Progenitor cell of endocrine pancreas (in vitro differentiated cells): ENCODE measurements at regions not wholly inside any gene's neighbourhood (a gene's known extent, or its start where the extent isn't known, plus 50 kb on each side); places are given as distances from the start of the nearest gene placed in this dataset.
"Not testable (repeated sequence)": the region's sequence is repeated elsewhere in the genome, so short reads cannot be mapped to it uniquely, and the experiment has no call there.

Experiments
- DNase-seq: peaks from one replicate; pipeline ENCODE4 v3.0.0; 2021; ENCODE audit warnings: low spot score; ENCODE audit not compliant: unreplicated experiment
- H3K27ac Mint-ChIP-seq: 2 replicates; pipeline ENCODE4 v1.8.0; 2021; ENCODE audit warnings: mild to moderate bottlenecking, moderate library complexity, mixed read lengths
- H3K27me3 Mint-ChIP-seq: 2 replicates; pipeline ENCODE4 v1.8.0; 2021; ENCODE audit warnings: mixed read lengths
- H3K36me3 Mint-ChIP-seq: 2 replicates; pipeline ENCODE4 v1.8.0; 2022; ENCODE audit warnings: mixed read lengths; ENCODE audit not compliant: insufficient read depth
- H3K4me1 Mint-ChIP-seq: 2 replicates; pipeline ENCODE4 v1.8.0; 2021; ENCODE audit warnings: low read depth, mixed read lengths
- H3K4me3 Mint-ChIP-seq: 2 replicates; pipeline ENCODE4 v1.8.0; 2021; ENCODE audit warnings: low read depth, mild to moderate bottlenecking, moderate library complexity, mixed read lengths
- H3K9me3 Mint-ChIP-seq: 2 replicates; pipeline ENCODE4 v1.8.0; 2021; ENCODE audit warnings: low read depth, mixed read lengths
- TF ChIP-seq, protein P1 (sequence below): fragments of 200-600 bp; sonication (generic); IDR thresholded peaks from one replicate; pipeline ENCODE4 v1.5.0; 2021; ENCODE audit warnings: antibody characterized with exemption, mild to moderate bottlenecking; ENCODE audit not compliant: unreplicated experiment

DNA sequence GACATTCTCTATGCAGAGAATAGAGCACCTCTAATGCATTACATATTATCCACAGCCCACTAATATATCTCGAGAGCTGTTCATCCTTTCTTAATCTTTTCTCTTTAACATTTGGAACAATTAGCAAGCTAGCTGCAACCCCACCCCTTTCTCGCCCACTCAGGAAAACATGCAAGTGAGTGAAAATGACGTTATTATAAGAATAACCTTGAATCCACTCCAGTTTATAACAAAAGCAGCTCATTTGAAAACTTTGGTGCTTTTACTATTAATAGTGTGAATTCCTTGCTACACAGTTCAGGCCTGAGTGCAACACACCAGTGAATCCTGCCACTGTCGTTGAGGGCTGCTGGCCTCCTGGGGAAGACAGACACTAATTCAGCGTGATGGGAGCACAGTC, 63.3 kb upstream of the BMAL1 start:
- H3K27me3 Mint-ChIP-seq, result peaks cover 3% of the 10 kb centered on the region

GRCh38 chr11:13215149-13215548, 62.4 kb upstream of the BMAL1 start:
- Mint-ChIP-seq H3K36me3 (no peaks in the 10 kb centered on the region), H3K27ac (no peak overlapping the region), H3K27me3 (peaks cover 3% of the 10 kb centered on the region), H3K9me3 (no peaks in the 10 kb centered on the region), H3K4me1 (no peaks in the 10 kb centered on the region), H3K4me3 (no peak overlapping the region)
- TF ChIP-seq, protein P1, sequence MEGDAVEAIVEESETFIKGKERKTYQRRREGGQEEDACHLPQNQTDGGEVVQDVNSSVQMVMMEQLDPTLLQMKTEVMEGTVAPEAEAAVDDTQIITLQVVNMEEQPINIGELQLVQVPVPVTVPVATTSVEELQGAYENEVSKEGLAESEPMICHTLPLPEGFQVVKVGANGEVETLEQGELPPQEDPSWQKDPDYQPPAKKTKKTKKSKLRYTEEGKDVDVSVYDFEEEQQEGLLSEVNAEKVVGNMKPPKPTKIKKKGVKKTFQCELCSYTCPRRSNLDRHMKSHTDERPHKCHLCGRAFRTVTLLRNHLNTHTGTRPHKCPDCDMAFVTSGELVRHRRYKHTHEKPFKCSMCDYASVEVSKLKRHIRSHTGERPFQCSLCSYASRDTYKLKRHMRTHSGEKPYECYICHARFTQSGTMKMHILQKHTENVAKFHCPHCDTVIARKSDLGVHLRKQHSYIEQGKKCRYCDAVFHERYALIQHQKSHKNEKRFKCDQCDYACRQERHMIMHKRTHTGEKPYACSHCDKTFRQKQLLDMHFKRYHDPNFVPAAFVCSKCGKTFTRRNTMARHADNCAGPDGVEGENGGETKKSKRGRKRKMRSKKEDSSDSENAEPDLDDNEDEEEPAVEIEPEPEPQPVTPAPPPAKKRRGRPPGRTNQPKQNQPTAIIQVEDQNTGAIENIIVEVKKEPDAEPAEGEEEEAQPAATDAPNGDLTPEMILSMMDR, result no peak
- no peak for DNase-seq

More for the DNA sequence above, 63.3 kb upstream of the BMAL1 start:
- no peak overlapping the region for H3K27ac Mint-ChIP-seq
- no peaks in the 10 kb centered on the region for H3K36me3 Mint-ChIP-seq
- TF ChIP-seq, protein P1, result no peak
- no peaks in the 10 kb centered on the region for H3K4me1 Mint-ChIP-seq
- no peak for DNase-seq
- H3K9me3 Mint-ChIP-seq, result no peaks in the 10 kb centered on the region
- H3K4me3 Mint-ChIP-seq, result no peak overlapping the region

DNA sequence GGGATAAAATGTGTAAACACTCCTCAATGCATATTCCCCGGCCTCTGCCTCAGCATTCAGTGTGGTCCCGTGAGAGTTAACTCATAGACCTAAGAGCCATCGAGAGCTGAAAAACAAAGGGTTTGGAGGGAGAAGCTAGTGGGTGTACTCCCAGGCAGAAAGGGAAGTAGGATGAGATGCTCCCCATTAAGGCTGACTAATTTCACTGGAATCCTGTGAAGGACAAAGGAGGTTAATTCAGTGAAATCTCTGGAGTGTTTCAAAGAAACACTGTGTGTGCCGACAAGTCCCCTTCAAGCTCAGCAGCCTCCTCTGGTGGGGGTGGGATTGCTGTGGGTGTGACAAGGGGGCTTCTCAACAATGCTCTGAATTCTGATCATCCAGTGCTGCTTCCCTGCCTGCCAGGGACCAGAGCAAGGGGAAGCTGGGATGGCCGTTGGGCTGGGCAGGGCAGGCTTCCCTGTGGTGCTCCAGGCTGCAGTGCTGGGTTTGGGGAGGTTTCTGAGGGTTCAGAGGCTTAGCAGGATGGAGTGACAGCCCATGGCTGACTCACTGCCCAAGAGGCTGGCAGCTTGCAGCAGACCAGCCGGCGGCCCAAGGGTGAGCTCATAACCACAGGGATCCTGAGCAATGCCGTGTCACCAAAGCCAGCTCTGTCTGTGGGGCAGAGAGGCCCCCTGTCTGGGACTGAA, 61.4 kb upstream of the BMAL1 start:
- no peaks in the 10 kb centered on the region for H3K9me3 Mint-ChIP-seq
- no peaks in the 10 kb centered on the region for H3K4me1 Mint-ChIP-seq
- no peak for DNase-seq
- TF ChIP-seq, protein P1, result no peak
- H3K4me3 Mint-ChIP-seq, result no peak overlapping the region
- H3K36me3 Mint-ChIP-seq, result no peaks in the 10 kb centered on the region
- no peak overlapping the region for H3K27ac Mint-ChIP-seq
- peaks cover 3% of the 10 kb centered on the region for H3K27me3 Mint-ChIP-seq

- no peak overlapping the region for H3K27ac Mint-ChIP-seq
- DNase-seq, result no peak
- no peaks in the 10 kb centered on the region for H3K9me3 Mint-ChIP-seq
- H3K27me3 Mint-ChIP-seq, result peaks cover 3% of the 10 kb centered on the region
- no peaks in the 10 kb centered on the region for H3K4me1 Mint-ChIP-seq
- TF ChIP-seq, protein P1, result no peak
- no peak overlapping the region for H3K4me3 Mint-ChIP-seq
- no peaks in the 10 kb centered on the region for H3K36me3 Mint-ChIP-seq
These were observed 60.9 kb upstream of the BMAL1 start for GRCh38 chr11:13216711-13217075.

GRCh38 chr11:13218685-13219084, 58.9 kb upstream of the BMAL1 start:
- not testable (repeated sequence) for DNase-seq, H3K27me3 Mint-ChIP-seq, H3K36me3 Mint-ChIP-seq, H3K4me1 Mint-ChIP-seq, H3K9me3 Mint-ChIP-seq, H3K4me3 Mint-ChIP-seq, H3K27ac Mint-ChIP-seq

GRCh38 chr11:13220148-13220547, 57.4 kb upstream of the BMAL1 start:
- H3K36me3 Mint-ChIP-seq, result no peaks in the 10 kb centered on the region
- H3K27ac Mint-ChIP-seq, result no peak overlapping the region
- H3K4me1 Mint-ChIP-seq, result no peaks in the 10 kb centered on the region
- H3K9me3 Mint-ChIP-seq, result no peaks in the 10 kb centered on the region
- no peak for DNase-seq
- peaks cover 2% of the 10 kb centered on the region for H3K27me3 Mint-ChIP-seq
- TF ChIP-seq, protein P1, result no peak
- no peak overlapping the region for H3K4me3 Mint-ChIP-seq
